ENCODE measurements at regions not wholly inside any gene's neighbourhood (a gene's known extent, or its start where the extent isn't known, plus 50 kb on each side); places are given as distances from the start of the nearest gene placed in this dataset.

DNA sequence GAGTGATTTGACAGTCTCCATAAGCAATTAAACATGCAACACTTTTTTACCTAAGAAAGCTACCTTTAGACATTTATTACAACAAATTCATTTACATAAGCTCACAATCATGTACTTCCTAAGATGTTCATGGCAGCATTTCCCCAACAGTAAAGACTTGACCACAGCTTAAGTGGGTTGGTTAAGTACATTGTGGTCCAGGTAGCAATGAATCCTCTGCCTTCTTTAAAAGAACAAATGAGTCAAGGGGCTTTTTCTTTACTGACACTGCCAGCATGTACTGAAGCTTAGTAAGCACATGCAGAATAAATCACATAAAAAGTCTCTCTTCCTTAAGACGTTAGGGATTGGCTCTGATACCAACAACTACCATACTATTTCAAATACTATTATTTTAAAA is 183.7 kb upstream of the USP9Y start:
- TF ChIP-seq, protein P1, sequence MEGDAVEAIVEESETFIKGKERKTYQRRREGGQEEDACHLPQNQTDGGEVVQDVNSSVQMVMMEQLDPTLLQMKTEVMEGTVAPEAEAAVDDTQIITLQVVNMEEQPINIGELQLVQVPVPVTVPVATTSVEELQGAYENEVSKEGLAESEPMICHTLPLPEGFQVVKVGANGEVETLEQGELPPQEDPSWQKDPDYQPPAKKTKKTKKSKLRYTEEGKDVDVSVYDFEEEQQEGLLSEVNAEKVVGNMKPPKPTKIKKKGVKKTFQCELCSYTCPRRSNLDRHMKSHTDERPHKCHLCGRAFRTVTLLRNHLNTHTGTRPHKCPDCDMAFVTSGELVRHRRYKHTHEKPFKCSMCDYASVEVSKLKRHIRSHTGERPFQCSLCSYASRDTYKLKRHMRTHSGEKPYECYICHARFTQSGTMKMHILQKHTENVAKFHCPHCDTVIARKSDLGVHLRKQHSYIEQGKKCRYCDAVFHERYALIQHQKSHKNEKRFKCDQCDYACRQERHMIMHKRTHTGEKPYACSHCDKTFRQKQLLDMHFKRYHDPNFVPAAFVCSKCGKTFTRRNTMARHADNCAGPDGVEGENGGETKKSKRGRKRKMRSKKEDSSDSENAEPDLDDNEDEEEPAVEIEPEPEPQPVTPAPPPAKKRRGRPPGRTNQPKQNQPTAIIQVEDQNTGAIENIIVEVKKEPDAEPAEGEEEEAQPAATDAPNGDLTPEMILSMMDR (IDR thresholded peaks at IDR 0.05), result no peak
- TF ChIP-seq POLR2A (IDR thresholded peaks at IDR 0.05), result no peak
